NCI-H774 (cell line): ENCODE measurements at regions not wholly inside any gene's neighbourhood (a gene's known extent, or its start where the extent isn't known, plus 50 kb on each side); places are given as distances from the start of the nearest gene placed in this dataset.

Source experiments
- DNase-seq: peaks from one replicate; lab custom pipeline; 2025; lab: John Stamatoyannopoulos, UW

DNA sequence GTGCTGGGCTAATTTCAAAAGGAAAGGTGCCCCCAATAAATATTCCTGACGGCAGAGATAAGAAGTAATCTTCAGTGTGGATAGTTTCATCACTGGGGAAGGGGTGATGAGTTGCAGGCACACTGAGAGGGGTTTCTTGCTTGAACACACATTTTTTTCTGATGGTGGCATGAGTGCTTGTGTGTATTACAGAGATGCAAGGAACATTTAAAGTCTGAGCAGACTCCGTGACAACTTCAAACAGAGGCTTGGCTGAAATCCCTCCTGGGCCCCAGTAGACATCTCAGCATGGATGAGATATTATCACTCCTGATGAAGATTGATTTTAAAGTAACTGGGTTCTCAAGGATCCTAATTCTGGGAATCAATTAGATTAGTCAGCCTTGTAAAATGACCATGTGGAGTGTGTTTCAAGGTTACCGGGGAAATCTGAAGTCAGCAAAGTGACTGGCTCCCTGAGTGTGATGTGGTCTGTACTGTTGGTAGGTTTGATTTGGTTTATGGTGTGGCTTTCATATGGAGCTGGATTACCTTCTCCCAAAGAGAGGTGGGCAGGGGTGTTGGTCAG is 435.8 kb upstream of the EEF2KMT start:
- DNase-seq = no peak

DNA sequence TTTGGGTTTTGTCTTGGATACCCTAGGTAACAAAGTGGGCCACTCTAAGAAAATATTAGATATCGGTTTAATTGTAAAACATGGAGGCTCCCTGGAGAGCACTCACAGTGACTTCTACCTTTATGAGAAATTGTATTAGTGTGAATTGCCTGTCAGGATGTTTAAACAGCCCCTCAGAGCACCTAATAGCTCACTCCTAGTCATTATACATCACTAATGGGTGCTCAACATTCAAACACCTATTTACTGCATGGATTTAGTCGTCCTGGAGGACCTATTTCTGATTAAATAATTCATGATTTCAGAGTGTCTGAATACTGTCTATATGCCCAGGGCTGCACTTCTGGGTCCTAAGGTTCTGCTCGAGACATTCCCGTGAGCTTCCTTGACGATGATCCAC is 430.2 kb upstream of the EEF2KMT start:
- no peak for DNase-seq

DNA sequence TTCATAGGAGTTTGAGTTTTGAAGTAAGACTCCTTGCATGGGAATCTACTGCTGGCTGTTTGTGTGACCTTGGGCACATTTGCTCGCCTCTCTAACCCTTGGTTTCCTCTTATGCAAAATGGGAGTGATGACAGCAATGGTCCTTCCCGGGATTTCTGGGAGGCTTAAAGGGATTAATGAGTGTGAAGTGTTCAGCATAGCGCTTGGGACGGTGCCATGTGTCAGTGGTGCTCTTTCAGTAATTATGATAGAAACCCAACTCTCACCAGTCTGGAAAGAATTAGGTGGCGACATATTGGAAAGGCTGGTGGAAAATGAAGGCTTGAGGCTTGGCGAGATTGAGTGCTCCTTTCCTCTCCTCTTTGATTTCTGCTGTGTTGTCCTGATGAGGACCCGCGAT is 429.2 kb upstream of the EEF2KMT start:
- DNase-seq = no peak

DNA sequence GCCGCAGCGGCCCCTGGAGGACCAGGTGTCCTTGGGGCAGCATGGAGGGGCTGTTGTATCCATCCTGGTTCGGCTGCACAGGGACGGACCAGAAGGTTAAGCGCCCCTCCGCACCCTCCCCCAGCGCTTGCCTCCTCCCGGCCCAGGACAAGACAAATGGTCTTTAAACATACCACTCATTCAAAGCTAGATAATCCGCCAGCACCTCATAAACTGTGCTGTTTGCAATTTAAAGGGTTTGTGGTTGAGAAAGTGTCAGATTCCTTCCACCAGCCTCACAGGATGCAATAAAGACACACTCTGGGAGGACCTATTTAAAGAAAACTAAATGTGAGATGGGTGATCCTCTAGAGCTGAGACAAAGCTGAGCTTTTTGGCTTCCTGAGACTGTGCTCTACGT is 426.2 kb upstream of the EEF2KMT start:
- DNase-seq = no peak

DNA sequence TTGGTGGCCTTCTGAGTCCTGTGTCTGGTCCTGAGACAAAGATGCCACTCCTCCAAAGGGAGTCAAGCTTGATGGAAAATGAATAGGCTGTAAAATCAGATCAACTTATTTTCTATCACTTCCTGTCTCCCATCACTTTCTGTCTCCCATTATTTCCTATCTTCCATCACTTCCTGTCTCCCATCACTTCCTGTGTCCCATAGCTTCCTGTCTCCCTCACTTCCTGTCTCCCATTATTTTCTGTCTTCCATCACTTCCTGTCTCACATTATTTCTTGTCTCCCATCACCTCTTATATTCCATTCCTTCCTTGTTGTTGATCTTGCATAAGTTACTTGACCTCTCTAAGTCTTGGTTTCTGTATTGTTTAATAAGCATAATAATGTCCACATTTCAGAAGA is 418.5 kb upstream of the EEF2KMT start:
- no peak for DNase-seq

DNA sequence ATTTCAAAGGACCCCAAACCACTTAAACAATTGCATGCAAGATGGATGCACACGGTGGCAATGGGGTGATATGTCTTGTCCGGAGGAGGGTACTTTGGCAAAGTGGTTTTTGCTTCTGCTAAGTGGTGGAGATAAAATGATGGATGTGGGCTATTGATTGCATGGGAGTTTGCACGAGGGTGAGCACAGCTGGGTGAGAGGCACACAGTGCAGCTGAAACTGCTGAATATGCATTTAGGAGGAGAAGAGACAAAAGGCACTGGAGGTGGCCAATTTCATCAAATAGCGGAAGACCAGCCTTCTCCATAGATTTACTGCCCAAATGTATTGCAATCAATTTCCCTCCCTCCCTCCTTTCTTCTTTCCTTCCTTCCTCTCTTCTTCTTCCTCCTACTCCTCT is 414.4 kb upstream of the EEF2KMT start:
- no peak for DNase-seq

DNA sequence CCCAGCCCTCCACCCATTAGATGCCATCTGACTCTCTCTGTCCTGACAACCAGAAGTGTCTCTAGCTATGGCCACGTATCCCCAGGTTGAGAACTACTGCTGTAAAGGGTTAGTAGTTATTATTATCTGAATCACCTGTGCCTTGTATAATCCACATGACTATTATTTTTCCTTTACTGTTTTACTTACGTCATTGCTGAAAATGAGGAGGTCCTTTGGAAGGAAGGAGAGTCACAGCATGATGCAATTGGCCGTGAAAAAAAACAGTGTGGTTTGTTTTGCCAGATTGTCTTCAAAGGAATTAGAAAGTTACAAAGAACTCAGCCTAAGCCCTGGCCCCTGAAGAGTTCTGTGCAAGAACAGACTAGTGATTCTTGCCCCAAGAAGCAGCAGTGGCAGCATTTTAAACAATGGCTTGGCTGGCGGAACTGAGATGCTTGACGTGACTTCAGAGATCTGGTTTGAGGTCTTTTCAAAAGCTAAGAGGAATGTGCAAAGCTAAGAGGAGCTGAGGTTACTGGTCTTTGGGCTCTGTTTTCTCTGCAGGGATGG is 413.3 kb upstream of the EEF2KMT start:
- DNase-seq = no peak

DNA sequence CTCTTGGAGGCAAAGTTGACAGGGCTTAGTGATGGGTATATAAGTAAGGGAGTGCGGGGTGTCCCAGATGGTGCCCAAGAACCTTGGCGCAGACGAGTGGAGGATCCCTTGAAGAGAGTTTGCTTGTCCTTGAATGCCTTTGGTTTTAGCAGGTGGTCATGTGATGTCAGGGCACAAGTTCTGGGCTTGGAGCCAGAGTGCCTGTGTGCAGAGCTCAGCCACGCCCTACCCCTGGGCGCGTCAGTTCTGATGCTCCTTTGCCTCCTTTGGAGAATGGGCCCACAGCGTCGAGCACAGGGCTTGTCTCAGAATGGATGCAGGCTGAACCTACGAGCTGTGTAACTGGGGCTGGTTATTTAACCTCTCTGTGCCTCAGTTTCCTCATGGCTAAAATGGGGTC is 412.2 kb upstream of the EEF2KMT start:
- no peak for DNase-seq

DNA sequence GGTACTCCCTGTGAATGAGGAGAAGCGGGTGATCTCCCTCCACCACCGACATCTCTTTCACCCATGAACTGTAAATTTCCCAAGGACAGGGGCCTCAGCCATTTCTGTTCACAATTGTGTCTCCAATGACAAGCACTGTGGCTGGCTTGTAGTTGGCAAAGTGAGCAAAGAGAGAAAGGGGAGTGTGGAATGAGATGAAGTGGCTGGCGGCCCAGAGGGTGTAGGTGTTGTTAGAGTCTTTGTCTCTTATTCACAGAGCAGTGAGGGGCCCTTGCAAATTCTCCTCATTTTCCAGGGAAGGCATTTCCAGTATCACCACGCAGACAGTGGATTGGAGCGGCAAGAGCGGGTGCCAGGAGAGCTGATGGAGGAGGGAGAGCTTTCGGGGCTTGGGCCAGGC is 411.7 kb upstream of the EEF2KMT start:
- no peak for DNase-seq

DNA sequence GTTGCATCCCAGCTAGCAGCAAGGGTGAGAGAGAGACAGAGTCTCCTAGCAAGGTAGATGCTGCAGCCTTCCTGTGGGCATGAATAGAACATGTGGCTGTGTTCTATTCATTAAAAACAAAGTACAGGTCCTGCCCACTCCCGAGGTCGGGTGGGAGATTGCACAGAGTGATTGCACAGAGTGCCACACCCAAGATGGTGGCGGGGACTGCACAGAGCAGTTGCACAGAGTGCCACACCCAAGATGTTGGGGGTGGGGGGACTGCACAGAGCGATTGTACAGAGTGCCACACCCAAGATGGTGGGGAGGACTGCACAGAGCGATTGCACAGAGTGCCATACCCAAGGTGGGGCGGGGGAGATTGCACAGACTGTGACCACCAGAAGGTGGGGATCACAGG is 410.8 kb upstream of the EEF2KMT start:
- no peak for DNase-seq

DNA sequence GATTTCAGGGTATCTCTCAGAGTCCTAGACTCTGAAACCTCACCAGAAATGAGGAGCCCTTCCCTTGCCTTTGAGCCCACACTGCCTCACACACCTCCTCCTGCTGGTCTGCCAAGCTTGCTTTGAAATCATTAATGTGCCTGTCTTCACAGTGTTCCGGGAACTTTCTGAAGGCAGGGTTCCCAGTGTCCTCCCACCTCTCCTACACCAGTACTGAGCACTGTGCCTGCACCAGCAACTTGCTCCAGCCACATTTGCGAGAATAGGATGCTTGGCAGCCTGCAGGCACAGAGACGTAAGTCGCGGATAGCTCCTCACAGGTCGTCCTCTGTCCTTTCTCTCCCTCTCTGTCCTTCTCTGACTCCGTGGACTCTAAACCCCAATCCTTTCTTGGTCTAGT is 408.4 kb upstream of the EEF2KMT start:
- no peak for DNase-seq

DNA sequence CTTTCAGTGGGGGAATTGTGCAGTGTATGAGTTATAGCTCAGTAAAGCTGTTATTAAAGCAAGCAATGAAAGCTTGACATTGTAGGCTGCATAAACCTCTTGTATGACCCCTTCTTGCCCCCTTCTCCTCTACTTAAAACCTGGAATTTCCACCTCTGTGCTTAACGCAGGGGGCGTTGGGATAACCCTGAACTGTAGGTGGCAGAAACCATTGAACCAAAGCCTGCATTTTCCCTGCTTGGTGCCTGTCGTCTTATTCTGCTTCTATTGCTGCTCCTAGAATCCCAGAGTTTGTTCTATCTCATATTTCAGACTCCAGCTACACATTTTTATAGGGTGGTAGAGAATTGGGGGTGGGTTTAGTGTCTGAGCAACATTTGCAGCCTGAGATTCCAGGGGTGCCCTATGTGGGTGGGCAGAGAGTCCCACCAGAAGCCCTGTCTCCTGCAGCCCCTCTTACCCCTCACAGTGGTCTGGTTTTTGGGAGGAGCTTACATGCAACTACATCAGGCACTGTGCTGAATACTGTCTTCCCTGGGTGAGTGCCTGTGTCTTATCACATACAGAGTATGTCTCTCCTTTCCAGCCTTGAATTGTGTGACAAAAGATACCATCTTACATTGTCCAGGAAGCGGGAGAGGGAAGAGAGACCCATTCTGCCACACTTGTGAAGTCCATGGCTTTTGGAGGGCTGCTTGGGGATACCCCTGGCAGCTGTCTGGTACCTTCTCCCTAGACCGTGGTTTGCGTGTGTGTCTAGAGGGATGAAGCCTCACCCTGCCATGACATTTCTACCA is 407.7 kb upstream of the EEF2KMT start:
- DNase-seq = no peak

DNA sequence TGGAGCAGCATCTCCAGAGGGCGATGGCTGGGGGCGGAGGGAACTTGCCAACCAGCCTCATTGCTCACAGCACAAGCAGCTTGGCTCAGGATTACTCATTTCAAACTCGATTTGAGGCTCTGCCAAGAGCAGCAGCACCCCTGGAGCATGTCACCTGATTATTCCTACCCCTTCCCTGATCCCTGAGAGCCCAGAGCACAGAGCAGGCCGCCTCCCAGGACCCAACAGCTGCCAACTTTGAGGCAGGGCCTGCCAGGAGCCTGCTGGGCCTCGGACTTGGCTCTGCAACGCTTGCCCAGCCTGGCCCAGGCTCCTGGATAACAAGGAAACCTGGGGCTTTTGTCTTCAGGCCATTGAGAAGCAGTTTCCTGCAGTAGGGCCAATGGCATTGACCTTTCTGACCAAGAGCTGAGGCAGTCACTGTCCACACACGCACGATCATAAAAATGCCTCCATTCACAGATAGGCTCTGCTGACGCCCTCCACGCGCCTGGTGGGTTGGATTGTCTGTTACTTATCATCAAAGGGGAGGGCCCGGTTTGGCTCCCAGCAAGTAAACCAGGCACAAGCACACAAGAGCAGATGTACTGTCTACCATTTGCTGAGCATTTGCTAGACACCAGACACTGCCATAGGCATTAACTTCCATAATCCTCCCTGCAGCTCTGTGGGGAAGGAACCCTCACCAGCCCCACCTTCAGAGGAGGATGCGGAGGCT is 406.6 kb upstream of the EEF2KMT start:
- DNase-seq = no peak

DNA sequence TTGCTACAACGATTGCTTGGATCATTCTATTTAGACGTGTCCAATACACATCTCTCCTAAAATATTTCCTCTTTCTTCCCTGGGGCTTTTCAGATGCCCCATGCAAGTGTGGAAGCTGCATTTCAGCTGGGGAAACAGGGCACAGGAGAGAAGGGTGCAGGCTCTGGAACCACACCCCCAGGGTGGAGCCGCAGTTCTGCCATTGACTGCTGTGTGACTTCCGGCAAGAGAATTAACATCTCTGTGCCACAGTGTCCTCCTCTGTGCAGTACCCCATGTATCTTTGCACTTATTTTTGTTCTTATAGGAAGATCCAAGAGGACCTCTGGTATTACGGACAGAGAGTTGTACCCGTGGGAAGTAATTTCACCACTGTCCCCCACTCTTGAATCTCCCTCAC is 405.3 kb upstream of the EEF2KMT start:
- no peak for DNase-seq

DNA sequence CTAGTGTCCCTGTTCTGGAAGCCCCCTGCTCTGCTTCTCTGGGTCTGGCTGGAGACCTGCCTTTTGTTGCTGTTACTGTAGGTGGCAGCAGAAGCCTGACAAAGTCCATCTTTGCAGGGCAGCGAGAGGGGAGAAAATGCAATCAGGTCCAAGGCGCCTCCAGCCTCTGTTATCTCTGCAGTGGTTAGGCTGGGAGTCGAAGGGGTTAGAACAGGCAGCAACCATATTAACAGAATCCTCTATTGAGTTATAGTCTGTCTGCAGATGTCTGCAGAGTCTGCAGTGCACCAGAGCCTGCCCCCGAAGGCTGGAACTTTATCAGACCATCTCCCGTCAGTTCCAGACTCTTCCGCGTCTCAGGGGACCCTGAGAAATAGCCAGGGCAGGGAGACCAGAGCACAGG is 404.9 kb upstream of the EEF2KMT start:
- no peak for DNase-seq

DNA sequence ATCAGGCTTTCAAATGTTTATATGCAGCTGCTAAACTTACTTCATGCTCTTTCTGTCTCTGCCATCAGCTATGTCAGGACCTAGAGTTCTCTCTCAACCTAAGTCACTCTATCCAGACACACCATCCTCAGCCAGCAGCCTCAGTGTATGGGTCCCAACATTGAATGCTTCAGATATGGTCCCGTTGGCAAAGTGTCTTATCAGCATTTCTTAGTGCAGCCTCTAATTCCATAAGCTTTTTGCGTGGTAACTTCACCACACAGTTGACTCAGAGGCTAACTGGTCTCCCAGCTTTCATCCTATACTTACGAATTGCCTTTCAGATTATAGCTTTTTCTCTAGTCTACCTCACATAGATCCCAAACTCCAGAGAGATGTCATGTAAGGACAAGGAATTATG is 402.9 kb upstream of the EEF2KMT start:
- DNase-seq = no peak

DNA sequence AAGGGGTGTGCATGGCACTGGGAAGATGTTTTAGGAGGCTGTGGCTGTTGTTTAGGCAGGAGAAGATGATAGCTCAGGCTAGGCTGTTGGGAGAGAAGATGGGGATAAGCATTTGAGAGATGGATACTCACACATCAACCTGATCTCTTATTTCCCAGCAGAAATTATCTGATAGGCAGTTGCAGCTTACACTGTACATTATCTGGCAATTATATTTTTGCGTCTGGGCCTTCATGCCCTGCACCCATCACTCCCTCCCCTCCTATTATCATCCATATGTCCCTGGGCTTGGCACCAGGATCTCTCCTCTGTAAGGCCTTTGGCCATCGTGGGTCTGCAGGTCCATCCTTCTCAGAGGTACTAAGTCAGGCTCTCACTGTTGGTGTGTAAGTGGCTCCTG is 401.0 kb upstream of the EEF2KMT start:
- DNase-seq = no peak

DNA sequence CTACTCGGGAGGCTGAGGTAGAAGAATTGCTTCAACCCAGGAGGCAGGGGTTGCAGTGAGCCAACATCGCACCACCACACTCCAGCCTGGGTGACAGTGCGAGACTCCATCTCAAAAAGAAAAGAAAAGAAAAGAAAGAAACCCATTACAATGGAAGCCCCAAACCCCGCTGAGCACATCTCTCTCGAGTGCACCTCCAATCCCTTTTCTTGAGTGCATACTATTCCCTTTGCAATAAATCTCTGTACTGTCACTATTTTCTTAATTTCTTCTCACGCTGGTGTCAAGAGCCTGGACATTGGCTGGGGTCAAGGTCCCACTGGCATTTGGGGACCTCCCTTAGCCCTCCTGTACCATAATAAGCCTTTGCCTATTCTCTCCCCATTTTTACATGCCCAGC is 398.4 kb upstream of the EEF2KMT start:
- DNase-seq = no peak

DNA sequence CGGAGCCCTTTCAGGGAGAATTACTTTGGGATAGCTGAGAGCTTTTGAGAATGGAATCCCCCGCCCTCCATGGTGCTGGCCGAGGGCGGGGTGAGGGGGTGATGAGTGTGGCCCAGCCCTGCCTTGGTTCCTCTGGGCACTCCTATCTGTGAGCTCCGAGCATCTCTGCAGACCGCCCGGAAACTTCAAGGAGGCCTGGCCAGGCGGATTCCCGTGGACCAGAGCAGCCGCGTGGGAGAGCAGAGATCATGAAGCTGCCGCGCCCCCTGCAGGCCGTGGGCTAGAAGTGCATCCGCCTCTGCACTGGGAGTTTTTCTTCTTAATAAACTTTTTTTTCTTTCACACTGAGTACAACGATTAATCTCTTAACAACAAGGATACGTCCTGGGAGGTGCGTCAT is 392.9 kb upstream of the EEF2KMT start:
- DNase-seq = no peak

DNA sequence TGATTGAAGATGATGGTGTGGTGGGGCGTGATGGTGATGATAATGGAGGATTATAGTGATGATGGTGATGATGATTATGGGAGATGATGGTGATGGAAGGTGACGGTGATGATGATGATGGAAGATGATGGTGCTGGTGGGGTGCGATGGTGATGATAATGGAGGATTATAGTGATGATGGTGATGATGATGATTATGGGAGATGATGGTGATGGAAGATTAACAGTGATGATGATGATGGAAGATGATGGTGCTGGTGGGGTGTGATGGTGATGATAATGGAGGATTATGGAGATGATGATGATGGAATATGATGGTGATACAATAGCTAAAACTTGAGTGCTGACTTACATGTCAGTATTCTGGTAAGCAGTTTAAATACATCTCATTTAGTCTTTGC is 391.0 kb upstream of the EEF2KMT start:
- no peak for DNase-seq

DNA sequence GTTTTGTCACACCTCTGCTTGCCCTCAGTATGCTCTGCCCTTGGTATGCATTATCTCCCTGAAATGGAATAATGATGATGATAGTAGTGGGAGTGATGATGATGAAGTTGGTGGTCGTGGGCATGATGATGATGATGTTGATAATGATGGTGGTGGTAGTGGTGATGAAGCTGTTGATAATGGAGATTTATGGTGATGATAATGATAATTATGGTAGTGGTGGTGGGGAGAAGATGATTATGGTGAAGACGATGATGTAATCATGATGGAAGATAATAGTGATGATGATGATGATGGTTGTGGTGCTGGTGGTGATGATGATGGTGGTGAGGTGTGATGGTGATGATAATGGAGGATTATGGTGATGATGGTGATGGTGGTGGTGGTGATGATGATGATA is 390.1 kb upstream of the EEF2KMT start:
- no peak for DNase-seq

DNA sequence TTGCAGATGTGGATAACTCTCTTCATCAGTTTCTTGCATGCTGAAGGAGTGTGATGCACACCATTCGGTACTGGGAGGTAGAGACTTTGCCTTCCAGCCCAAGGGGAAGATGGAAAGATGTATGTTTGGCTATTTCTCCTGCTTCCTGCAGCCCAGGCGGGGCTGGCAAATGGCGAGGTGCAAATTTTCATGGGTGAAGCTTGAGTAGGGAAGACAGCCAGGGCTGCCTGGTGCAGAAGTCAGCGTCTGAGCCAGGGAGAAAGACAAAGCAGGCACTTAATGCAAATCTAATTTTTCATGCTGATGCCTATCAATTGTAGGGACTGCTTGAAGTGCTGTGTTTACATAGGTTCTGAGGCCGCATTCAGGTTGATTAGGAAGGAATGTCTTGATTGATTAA is 384.7 kb upstream of the EEF2KMT start:
- DNase-seq = no peak
